ENCODE measurements at regions not wholly inside any gene's neighbourhood (a gene's known extent, or its start where the extent isn't known, plus 50 kb on each side); places are given as distances from the start of the nearest gene placed in this dataset.

GRCh38 chr7:37534893-37535610 lies 86.4 kb upstream of the ELMO1 start:
- TF ChIP-seq, protein P1, sequence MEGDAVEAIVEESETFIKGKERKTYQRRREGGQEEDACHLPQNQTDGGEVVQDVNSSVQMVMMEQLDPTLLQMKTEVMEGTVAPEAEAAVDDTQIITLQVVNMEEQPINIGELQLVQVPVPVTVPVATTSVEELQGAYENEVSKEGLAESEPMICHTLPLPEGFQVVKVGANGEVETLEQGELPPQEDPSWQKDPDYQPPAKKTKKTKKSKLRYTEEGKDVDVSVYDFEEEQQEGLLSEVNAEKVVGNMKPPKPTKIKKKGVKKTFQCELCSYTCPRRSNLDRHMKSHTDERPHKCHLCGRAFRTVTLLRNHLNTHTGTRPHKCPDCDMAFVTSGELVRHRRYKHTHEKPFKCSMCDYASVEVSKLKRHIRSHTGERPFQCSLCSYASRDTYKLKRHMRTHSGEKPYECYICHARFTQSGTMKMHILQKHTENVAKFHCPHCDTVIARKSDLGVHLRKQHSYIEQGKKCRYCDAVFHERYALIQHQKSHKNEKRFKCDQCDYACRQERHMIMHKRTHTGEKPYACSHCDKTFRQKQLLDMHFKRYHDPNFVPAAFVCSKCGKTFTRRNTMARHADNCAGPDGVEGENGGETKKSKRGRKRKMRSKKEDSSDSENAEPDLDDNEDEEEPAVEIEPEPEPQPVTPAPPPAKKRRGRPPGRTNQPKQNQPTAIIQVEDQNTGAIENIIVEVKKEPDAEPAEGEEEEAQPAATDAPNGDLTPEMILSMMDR (IDR thresholded peaks at IDR 0.05), result no peak
- TF ChIP-seq EP300 (IDR thresholded peaks at IDR 0.05) (no peak), POLR2AphosphoS5 (IDR thresholded peaks at IDR 0.05) (no peak), POLR2A (IDR thresholded peaks at IDR 0.05; ENCODE audit: low read depth) (no peak)

Measured in esophagus muscularis mucosa (tissue), 4 donors.